ENCODE measurements at regions not wholly inside any gene's neighbourhood (a gene's known extent, or its start where the extent isn't known, plus 50 kb on each side); places are given as distances from the start of the nearest gene placed in this dataset.

DNA sequence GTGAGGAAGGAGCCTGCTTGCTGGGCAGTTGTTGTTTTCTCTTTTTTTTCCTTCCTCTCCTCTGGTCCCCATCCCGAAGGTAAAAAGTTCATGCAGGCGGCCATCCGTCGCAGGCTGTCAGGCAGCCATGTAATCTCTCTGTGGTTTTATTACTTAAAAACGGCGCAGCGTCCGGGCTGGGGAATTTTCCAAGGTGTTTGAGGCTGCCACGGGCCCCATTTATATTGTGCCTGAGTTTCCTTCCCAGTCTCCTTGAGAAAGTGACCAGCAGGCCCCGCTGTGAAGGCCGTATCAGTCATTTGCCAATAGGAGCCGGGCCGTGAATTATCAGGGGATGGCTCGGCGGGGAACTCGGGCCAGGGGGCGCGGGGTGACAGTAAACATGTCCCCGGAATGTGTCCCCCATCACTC is 289.7 kb downstream of the PBX3 start (continued):
- TF ChIP-seq, protein P1, sequence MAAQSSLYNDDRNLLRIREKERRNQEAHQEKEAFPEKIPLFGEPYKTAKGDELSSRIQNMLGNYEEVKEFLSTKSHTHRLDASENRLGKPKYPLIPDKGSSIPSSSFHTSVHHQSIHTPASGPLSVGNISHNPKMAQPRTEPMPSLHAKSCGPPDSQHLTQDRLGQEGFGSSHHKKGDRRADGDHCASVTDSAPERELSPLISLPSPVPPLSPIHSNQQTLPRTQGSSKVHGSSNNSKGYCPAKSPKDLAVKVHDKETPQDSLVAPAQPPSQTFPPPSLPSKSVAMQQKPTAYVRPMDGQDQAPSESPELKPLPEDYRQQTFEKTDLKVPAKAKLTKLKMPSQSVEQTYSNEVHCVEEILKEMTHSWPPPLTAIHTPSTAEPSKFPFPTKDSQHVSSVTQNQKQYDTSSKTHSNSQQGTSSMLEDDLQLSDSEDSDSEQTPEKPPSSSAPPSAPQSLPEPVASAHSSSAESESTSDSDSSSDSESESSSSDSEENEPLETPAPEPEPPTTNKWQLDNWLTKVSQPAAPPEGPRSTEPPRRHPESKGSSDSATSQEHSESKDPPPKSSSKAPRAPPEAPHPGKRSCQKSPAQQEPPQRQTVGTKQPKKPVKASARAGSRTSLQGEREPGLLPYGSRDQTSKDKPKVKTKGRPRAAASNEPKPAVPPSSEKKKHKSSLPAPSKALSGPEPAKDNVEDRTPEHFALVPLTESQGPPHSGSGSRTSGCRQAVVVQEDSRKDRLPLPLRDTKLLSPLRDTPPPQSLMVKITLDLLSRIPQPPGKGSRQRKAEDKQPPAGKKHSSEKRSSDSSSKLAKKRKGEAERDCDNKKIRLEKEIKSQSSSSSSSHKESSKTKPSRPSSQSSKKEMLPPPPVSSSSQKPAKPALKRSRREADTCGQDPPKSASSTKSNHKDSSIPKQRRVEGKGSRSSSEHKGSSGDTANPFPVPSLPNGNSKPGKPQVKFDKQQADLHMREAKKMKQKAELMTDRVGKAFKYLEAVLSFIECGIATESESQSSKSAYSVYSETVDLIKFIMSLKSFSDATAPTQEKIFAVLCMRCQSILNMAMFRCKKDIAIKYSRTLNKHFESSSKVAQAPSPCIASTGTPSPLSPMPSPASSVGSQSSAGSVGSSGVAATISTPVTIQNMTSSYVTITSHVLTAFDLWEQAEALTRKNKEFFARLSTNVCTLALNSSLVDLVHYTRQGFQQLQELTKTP (IDR thresholded peaks at IDR 0.05; ENCODE audit: low read depth in 1 of 2, partially characterized antibody in 2 of 2), result no peak

DNA sequence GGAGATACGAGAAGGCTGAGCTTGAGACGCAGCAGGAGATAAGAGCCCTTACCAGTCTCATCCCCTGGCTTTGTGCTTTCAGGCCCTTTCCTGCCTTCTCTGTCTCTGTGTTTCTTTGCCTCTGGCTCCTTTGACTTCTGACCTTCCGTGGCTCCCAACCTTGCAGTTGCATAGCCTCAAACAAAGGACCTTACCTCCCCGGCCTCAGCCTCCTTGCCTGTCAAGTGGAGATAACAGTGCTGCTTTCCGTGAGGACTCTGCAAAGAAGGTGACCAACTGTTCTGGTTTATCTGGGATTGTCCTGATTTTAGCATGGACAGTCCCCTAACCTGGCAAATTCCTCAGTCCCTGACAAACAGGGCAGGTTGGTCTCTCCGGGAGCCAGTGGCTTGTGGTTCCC is 287.8 kb upstream of the MVB12B start:
- Histone ChIP-seq H3K9me1 (ENCODE audit: control insufficient read depth, insufficient read depth, low read length) (no peaks in the 10 kb centered on the region), H2AFZ (ENCODE audit: low read depth, low read length) (no peak overlapping the region), H3K27me3 (ENCODE audit: control insufficient read depth in 2 of 2, insufficient read depth in 2 of 2, low read length in 2 of 2) (peaks cover 7 to 48% of the 10 kb centered on the region in 2 experiments; a peak in 4 of 5 replicates), H3K4me1 (replicated peaks in 1 of 2; ENCODE audit: control insufficient read depth in 2 of 2, insufficient read depth in 2 of 2, low read length in 2 of 2) (no peaks in the 10 kb centered on the region), H3K27ac (ENCODE audit: extremely low read depth, low read depth, low read length) (no peak overlapping the region), H3K36me3 (ENCODE audit: control insufficient read depth, insufficient read depth, low read length) (no peaks in the 10 kb centered on the region), H4K20me1 (replicated peaks; ENCODE audit: control insufficient read depth, insufficient read depth, low read length) (no peaks in the 10 kb centered on the region), H3K9ac (ENCODE audit: insufficient read depth in 1 of 2, low read depth in 2 of 2, low read length in 2 of 2) (no peak overlapping the region; a peak in 1 of 4 replicates), H3K79me2 (ENCODE audit: control insufficient read depth, insufficient read depth, low read length) (no peaks in the 10 kb centered on the region), H3K4me3 (no peak overlapping the region), H3K9me3 (replicated peaks; ENCODE audit: control insufficient read depth, insufficient read depth, low read depth, low read length) (no peaks in the 10 kb centered on the region), H3K4me2 (ENCODE audit: insufficient read depth, low read length) (no peak overlapping the region)
- FAIRE-seq, result no peak
- TF ChIP-seq CBFA2T3 (IDR thresholded peaks at IDR 0.05), result 0 out of 2 replicates have a peak, but pooled peaks have one; percentile 6
- TF ChIP-seq HNRNPK (IDR thresholded peaks at IDR 0.05; ENCODE audit: low read depth, low read length, poor library complexity, severe bottlenecking), result no peak
- BruUV-seq (replicated peaks), result no TSS peak
- ChIA-PET POLR2A (no interaction called here), CTCF (ENCODE audit: low intra/inter-chr PET ratio) (no interaction called here)
- intact Hi-C loops (cut with micrococcal nuclease), result no loop called here
- 3% methylated on average over 5 of the region's 6 CpGs for WGBS (ENCODE audit: insufficient coverage, low coverage, missing lambda C conversion rate)
- in situ Hi-C loops (cut with MboI), result no loop called here
- DNase-seq (ENCODE audit: extremely low read depth in 1 of 4, low spot score in 3 of 4), result peak in 1 of 4 experiments; percentile 6
- no peak for ATAC-seq

Data from K562 (cell line).